ENCODE measurements at regions not wholly inside any gene's neighbourhood (a gene's known extent, or its start where the extent isn't known, plus 50 kb on each side); places are given as distances from the start of the nearest gene placed in this dataset.

GRCh38 chr4:186852073-186852420 is 128.4 kb upstream of the FAT1 start:
- Histone ChIP-seq H3K4me3 (no peak overlapping the region), H3K27ac (no peak overlapping the region), H3K4me1 (no peaks in the 10 kb centered on the region), H3K36me3 (no peaks in the 10 kb centered on the region), H3K27me3 (no peaks in the 10 kb centered on the region), H3K9me3 (peaks cover 0 to 7% (median 0%) of the 10 kb centered on the region in 3 donors)
- WGBS, 2 donors (ENCODE audit: low coverage in 1 of 2) = 86 to 90% methylated on average over 2 of the region's 2 CpGs
- no peak for ATAC-seq
- TF ChIP-seq POLR2A (IDR thresholded peaks at IDR 0.05) (no peak), POLR2AphosphoS5 (IDR thresholded peaks at IDR 0.05) (no peak), EP300 (IDR thresholded peaks at IDR 0.05) (no peak), CTCF (IDR thresholded peaks at IDR 0.05) (no peak)

- WGBS, 2 donors (ENCODE audit: low coverage in 1 of 2) = 73 to 100% methylated on average over 1 of the region's 1 CpG
- no peak overlapping the region for H3K4me3 ChIP-seq
- ATAC-seq = no peak
- TF ChIP-seq EP300 (IDR thresholded peaks at IDR 0.05) (no peak), CTCF (IDR thresholded peaks at IDR 0.05) (no peak), POLR2AphosphoS5 (IDR thresholded peaks at IDR 0.05) (no peak), POLR2A (IDR thresholded peaks at IDR 0.05) (no peak)
- H3K9me3 ChIP-seq = peaks cover 0 to 7% (median 0%) of the 10 kb centered on the region in 3 donors
- H3K27ac ChIP-seq = no peak overlapping the region
- no peaks in the 10 kb centered on the region for H3K27me3 ChIP-seq
- no peaks in the 10 kb centered on the region for H3K4me1 ChIP-seq
- H3K36me3 ChIP-seq = no peaks in the 10 kb centered on the region
Measured at GRCh38 chr4:186852964-186853391, 129.3 kb upstream of the FAT1 start.

- 51 to 53% methylated on average over 2 to 3 of the region's 3 CpGs for WGBS, 2 donors (ENCODE audit: low coverage in 1 of 2)
- Histone ChIP-seq H3K36me3 (no peaks in the 10 kb centered on the region), H3K27me3 (no peaks in the 10 kb centered on the region), H3K4me1 (no peaks in the 10 kb centered on the region), H3K4me3 (no peak overlapping the region), H3K9me3 (peaks cover 0 to 7% (median 0%) of the 10 kb centered on the region in 3 donors), H3K27ac (no peak overlapping the region)
- no peak for TF ChIP-seq EP300 (IDR thresholded peaks at IDR 0.05)
- TF ChIP-seq POLR2AphosphoS5 (IDR thresholded peaks at IDR 0.05) = no peak
- no peak for TF ChIP-seq POLR2A (IDR thresholded peaks at IDR 0.05)
- ATAC-seq = no peak
Measured at GRCh38 chr4:186854256-186854655, 130.6 kb upstream of the FAT1 start.

GRCh38 chr4:186855111-186855510 is 131.5 kb upstream of the FAT1 start:
- 100% methylated on average over 1 of the region's 1 CpG for whole genome bisulfite sequencing, 2 donors (ENCODE audit: low coverage in 1 of 2)

GRCh38 chr4:186857793-186858192 is 134.1 kb upstream of the FAT1 start:
- H3K27ac ChIP-seq = no peak overlapping the region
- no peaks in the 10 kb centered on the region for H3K9me3 ChIP-seq
- H3K36me3 ChIP-seq = no peaks in the 10 kb centered on the region
- H3K4me1 ChIP-seq = no peaks in the 10 kb centered on the region
- TF ChIP-seq POLR2AphosphoS5 (IDR thresholded peaks at IDR 0.05) (no peak), CTCF (IDR thresholded peaks at IDR 0.05) (no peak), EP300 (IDR thresholded peaks at IDR 0.05) (no peak), POLR2A (IDR thresholded peaks at IDR 0.05) (no peak)
- no peaks in the 10 kb centered on the region for H3K27me3 ChIP-seq
- no peak for ATAC-seq
- H3K4me3 ChIP-seq = no peak overlapping the region

More at GRCh38 chr4:186855111-186855510, 131.5 kb upstream of the FAT1 start:
- ATAC-seq = no peak
- H3K36me3 ChIP-seq = no peaks in the 10 kb centered on the region
- no peaks in the 10 kb centered on the region for H3K27me3 ChIP-seq
- no peak overlapping the region for H3K27ac ChIP-seq
- H3K9me3 ChIP-seq = peaks cover 0 to 4% (median 0%) of the 10 kb centered on the region in 3 donors
- H3K4me1 ChIP-seq = no peaks in the 10 kb centered on the region
- TF ChIP-seq EP300 (IDR thresholded peaks at IDR 0.05) = no peak
- TF ChIP-seq POLR2A (IDR thresholded peaks at IDR 0.05) = no peak
- no peak for TF ChIP-seq CTCF (IDR thresholded peaks at IDR 0.05)
- TF ChIP-seq POLR2AphosphoS5 (IDR thresholded peaks at IDR 0.05) = no peak
- no peak overlapping the region for H3K4me3 ChIP-seq

Data from gastroesophageal sphincter (tissue), 4 donors.